LNCaP clone FGC (cell line): ENCODE measurements at regions not wholly inside any gene's neighbourhood (a gene's known extent, or its start where the extent isn't known, plus 50 kb on each side); places are given as distances from the start of the nearest gene placed in this dataset.

Experiments used
- DNase-seq: peaks from one replicate; pipeline ENCODE4 v3.0.0-alpha.2; 2011; ENCODE audit warnings: low read depth
- H3K4me3 ChIP-seq: 2 replicates; pipeline ENCODE4 v1.5.1; 2011; ENCODE audit warnings: mild to moderate bottlenecking, low read depth, low read length, control low read depth
- CTCF ChIP-seq: IDR thresholded peaks from 2 replicates; pipeline ENCODE4 v1.5.1; 2012; ENCODE audit warnings: mild to moderate bottlenecking; ENCODE audit not compliant: control insufficient read depth, insufficient read depth; ENCODE audit errors: extremely low read depth

GRCh38 chr2:43133336-43133707, 93.1 kb downstream of the ZFP36L2 start:
- no peak overlapping the region for H3K4me3 ChIP-seq
- DNase-seq = no peak
- TF ChIP-seq CTCF = no peak

- TF ChIP-seq CTCF = no peak
- H3K4me3 ChIP-seq = no peak overlapping the region
- no peak for DNase-seq
These were observed 93.6 kb downstream of the ZFP36L2 start for GRCh38 chr2:43132683-43133301.

GRCh38 chr2:43131890-43132682, 94.3 kb downstream of the ZFP36L2 start:
- DNase-seq = no peak
- no peak overlapping the region for H3K4me3 ChIP-seq
- no peak for TF ChIP-seq CTCF

GRCh38 chr2:43131051-43131889, 95.1 kb downstream of the ZFP36L2 start:
- H3K4me3 ChIP-seq = no peak overlapping the region
- 0 out of 2 replicates have a peak, but pooled peaks have one; percentile 8 for TF ChIP-seq CTCF
- DNase-seq = no peak

GRCh38 chr2:43130548-43130875, 95.9 kb downstream of the ZFP36L2 start:
- DNase-seq = no peak
- no peak for TF ChIP-seq CTCF
- no peak overlapping the region for H3K4me3 ChIP-seq

GRCh38 chr2:43129676-43130547, 96.5 kb downstream of the ZFP36L2 start:
- DNase-seq = no peak
- no peak for TF ChIP-seq CTCF
- no peak overlapping the region for H3K4me3 ChIP-seq
